ENCODE measurements at regions not wholly inside any gene's neighbourhood (a gene's known extent, or its start where the extent isn't known, plus 50 kb on each side); places are given as distances from the start of the nearest gene placed in this dataset.

DNA sequence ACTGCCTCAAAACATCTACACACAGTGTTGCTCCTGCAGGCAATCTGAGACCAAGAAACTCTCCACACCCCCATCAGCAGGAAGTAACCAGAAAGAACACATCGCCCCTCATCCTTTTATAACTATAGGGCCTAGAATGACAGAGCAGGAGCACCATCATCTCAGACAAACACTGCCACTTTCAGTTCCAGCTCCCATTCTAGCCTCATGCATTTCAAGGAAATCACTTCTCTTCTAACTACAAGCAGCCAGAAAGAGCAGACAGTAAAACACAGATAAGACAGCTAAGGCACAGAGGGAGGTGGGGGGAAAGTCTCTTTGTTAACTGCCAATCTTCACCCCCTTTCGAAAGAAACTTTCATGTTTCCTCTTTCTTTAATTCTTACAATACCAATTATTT lies 102.6 kb upstream of the TENT5D start:
- no peak overlapping the region for H3K18ac ChIP-seq (ENCODE audit: extremely low read depth, low read length)
- H2BK5ac ChIP-seq (ENCODE audit: low read depth, low read length), result no peak overlapping the region
- no peak overlapping the region for H2AFZ ChIP-seq (ENCODE audit: low read length)
- FAIRE-seq (no peak), DNase-seq (ENCODE audit: low read depth in 1 of 2, low spot score in 2 of 2) (no peak)
- ChIA-PET CTCF (ENCODE audit: partially characterized antibody) (no interaction called here), POLR2A (ENCODE audit: partially characterized antibody) (no interaction called here)
- H3K4ac ChIP-seq (replicated peaks; ENCODE audit: insufficient read length, low read depth, low read length), result no peak overlapping the region
- H2BK120ac ChIP-seq (replicated peaks; ENCODE audit: low read depth, low read length), result no peak overlapping the region
- H3K14ac ChIP-seq (ENCODE audit: insufficient read length), result no peak overlapping the region
- no peak overlapping the region for H2BK20ac ChIP-seq (ENCODE audit: low read length)
- no peak overlapping the region for H3K4me2 ChIP-seq (ENCODE audit: insufficient read depth in 1 of 2, low read depth in 2 of 2, low read length in 2 of 2)
- H2BK15ac ChIP-seq (ENCODE audit: low read length), result no peak overlapping the region
- no peak overlapping the region for H2AK5ac ChIP-seq (ENCODE audit: low read depth, low read length)
- no peak overlapping the region for H3K4me3 ChIP-seq (ENCODE audit: extremely low read depth in 1 of 4, insufficient read depth in 2 of 4, low read depth in 3 of 4, low read length in 4 of 4)
- no peak overlapping the region for H4K5ac ChIP-seq (ENCODE audit: insufficient read length, low read depth, low read length)
- no peak overlapping the region for H3K9ac ChIP-seq (replicated peaks in 1 of 4; ENCODE audit: extremely low read depth in 1 of 4, low read depth in 3 of 4, low read length in 3 of 4)
- H3K36me3 ChIP-seq (ENCODE audit: control insufficient read depth in 2 of 4, insufficient read depth in 4 of 4, low read length in 3 of 4), result no peaks in the 10 kb centered on the region; a peak in 1 of 8 replicates
- H4K91ac ChIP-seq (replicated peaks; ENCODE audit: insufficient read length, low read length), result no peak overlapping the region
- H4K20me1 ChIP-seq (replicated peaks in 1 of 2; ENCODE audit: control insufficient read depth in 1 of 2, insufficient read depth in 2 of 2, low read length in 2 of 2), result no peaks in the 10 kb centered on the region
- no peak overlapping the region for H3K27ac ChIP-seq (ENCODE audit: low read depth, low read length)
- no peak overlapping the region for H3K23ac ChIP-seq (ENCODE audit: insufficient read length)
- H4K8ac ChIP-seq (ENCODE audit: extremely low read depth, insufficient read depth, low read length), result no peak overlapping the region
- H3K79me1 ChIP-seq (ENCODE audit: low read depth, low read length), result no peaks in the 10 kb centered on the region
- no peak overlapping the region for H3K56ac ChIP-seq (replicated peaks; ENCODE audit: insufficient read length, low read depth, low read length)
- H3K23me2 ChIP-seq (ENCODE audit: low read depth, low read length), result no peaks in the 10 kb centered on the region
- no peaks in the 10 kb centered on the region for H3K4me1 ChIP-seq (replicated peaks in 1 of 4; ENCODE audit: control insufficient read depth in 3 of 4, insufficient read depth in 4 of 4, low read length in 3 of 4)
- no peaks in the 10 kb centered on the region for H3K27me3 ChIP-seq (replicated peaks in 1 of 4; ENCODE audit: control insufficient read depth in 3 of 4, extremely low read depth in 1 of 4, insufficient read depth in 3 of 4, low read length in 3 of 4)
- 96% methylated on average over 2 of the region's 2 CpGs; no CpG with 5 or more reads in 1 of the 2 experiments for WGBS, 2 experiments (ENCODE audit: extremely low coverage in 1 of 2, insufficient coverage in 1 of 2, insufficient read length in 1 of 2, insufficient replicate concordance in 2 of 2, low coverage in 1 of 2, low lambda C conversion rate in 2 of 2, missing lambda C conversion rate in 1 of 2)
- no peak overlapping the region for H2BK12ac ChIP-seq (ENCODE audit: low read depth, low read length)
- peaks cover 0 to 19% of the 10 kb centered on the region in 2 experiments; a peak in 2 of 4 replicates for H3K9me3 ChIP-seq (ENCODE audit: insufficient read depth in 2 of 2, low read depth in 1 of 2, low read length in 1 of 2)
- no peaks in the 10 kb centered on the region for H3K79me2 ChIP-seq (ENCODE audit: control insufficient read depth in 1 of 2, insufficient read depth in 2 of 2, low read length in 2 of 2)
- TF ChIP-seq TEAD4 (IDR thresholded peaks at IDR 0.05; ENCODE audit: low read depth, low read length), result no peak
- no peak for TF ChIP-seq MAX (IDR thresholded peaks at IDR 0.05)
- TF ChIP-seq, protein P1, sequence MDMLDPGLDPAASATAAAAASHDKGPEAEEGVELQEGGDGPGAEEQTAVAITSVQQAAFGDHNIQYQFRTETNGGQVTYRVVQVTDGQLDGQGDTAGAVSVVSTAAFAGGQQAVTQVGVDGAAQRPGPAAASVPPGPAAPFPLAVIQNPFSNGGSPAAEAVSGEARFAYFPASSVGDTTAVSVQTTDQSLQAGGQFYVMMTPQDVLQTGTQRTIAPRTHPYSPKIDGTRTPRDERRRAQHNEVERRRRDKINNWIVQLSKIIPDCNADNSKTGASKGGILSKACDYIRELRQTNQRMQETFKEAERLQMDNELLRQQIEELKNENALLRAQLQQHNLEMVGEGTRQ (IDR thresholded peaks at IDR 0.05; ENCODE audit: low read length), result no peak
- no peak for TF ChIP-seq POLR2A (IDR thresholded peaks at IDR 0.05; ENCODE audit: control extremely low read depth in 1 of 2, low read depth in 2 of 2, low read length in 2 of 2)
- no peak for TF ChIP-seq BCL11A (IDR thresholded peaks at IDR 0.05; ENCODE audit: low read depth in 2 of 2, low read length in 2 of 2)
- no peak for TF ChIP-seq KDM4A (IDR thresholded peaks at IDR 0.05; ENCODE audit: low read depth, low read length, severe bottlenecking)
- no peak for TF ChIP-seq SP4 (IDR thresholded peaks at IDR 0.05; ENCODE audit: low read length)
- no peak for TF ChIP-seq EGR1 (IDR thresholded peaks at IDR 0.05; ENCODE audit: borderline replicate concordance, low read depth, low read length)
- TF ChIP-seq SIRT6 (IDR thresholded peaks at IDR 0.05; ENCODE audit: low read length), result no peak
- no peak for TF ChIP-seq GABPA (IDR thresholded peaks at IDR 0.05; ENCODE audit: borderline replicate concordance, insufficient read depth, low read length)
- no peak for TF ChIP-seq BACH1 (IDR thresholded peaks at IDR 0.05; ENCODE audit: low read length)
- no peak for TF ChIP-seq KDM1A (IDR thresholded peaks at IDR 0.05; ENCODE audit: borderline replicate concordance, low read length)
- no peak for TF ChIP-seq TAF7 (optimal IDR thresholded peaks at IDR 0.05; ENCODE audit: borderline replicate concordance, low read depth, low read length)
- no peak for TF ChIP-seq EZH2 (IDR thresholded peaks at IDR 0.05; ENCODE audit: low read depth, low read length, severe bottlenecking)
- no peak for TF ChIP-seq CHD1 (IDR thresholded peaks at IDR 0.05; ENCODE audit: low read depth, low read length)
